ENCODE measurements at regions not wholly inside any gene's neighbourhood (a gene's known extent, or its start where the extent isn't known, plus 50 kb on each side); places are given as distances from the start of the nearest gene placed in this dataset.

DNA sequence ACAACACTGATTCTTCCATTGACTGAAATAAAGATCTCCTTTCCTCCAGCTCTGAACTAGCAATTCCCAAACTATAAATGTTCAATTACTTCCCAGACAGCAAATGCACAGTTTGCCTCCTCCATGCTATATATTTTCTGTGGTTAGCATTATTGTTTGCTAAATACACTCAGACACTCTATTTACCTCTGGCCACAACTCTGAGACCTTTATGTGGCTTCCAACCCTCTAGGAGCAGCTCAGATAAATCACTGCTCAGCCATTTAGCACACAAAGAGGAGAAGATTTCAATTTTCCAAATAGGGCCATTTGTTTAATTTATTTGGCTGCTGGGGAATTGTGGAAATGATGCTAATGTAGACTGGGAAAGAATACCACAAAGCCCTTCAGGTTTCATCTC, 202.0 kb downstream of the SPTSSA start:
- Histone ChIP-seq H3K27me3 (ENCODE audit: low read depth) (no peaks in the 10 kb centered on the region), H3K4me3 (no peak overlapping the region), H3K36me3 (replicated peaks) (no peaks in the 10 kb centered on the region), H3K9me3 (no peaks in the 10 kb centered on the region), H3K4me1 (peaks cover 8% of the 10 kb centered on the region; the same call in 1 of the 2 replicates)
- no peak for DNase-seq (ENCODE audit: low spot score in 2 of 2)
- in situ Hi-C loops (cut with MboI; ENCODE audit: low sequenced_read_pairs) = no loop called here

DNA sequence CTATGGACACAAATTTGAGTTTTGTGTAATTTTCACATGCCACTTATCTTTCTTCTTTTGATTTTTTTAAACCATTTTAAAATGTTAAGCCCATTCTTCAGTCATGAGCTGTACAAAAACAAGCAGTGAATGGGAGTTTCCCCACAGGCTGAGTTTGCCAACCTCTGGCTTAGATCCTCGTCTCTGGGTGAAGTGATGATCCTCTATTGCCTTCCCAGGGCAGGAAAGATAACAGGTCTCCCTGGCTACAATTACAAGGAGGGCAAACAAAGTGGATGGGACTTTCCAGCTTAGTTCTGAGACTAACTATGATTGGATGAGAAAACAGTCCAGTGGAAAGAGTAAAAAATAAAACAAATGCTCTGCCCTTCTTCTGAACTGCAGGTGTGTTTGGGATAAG, 203.7 kb downstream of the SPTSSA start:
- Histone ChIP-seq H3K4me1 (peaks cover 8% of the 10 kb centered on the region; the same call in 1 of the 2 replicates), H3K4me3 (no peak overlapping the region), H3K36me3 (replicated peaks) (no peaks in the 10 kb centered on the region), H3K27me3 (ENCODE audit: low read depth) (no peaks in the 10 kb centered on the region), H3K9me3 (no peaks in the 10 kb centered on the region)
- no peak for DNase-seq (ENCODE audit: low spot score in 2 of 2)
- in situ Hi-C loops (cut with MboI; ENCODE audit: low sequenced_read_pairs) = no loop called here

DNA sequence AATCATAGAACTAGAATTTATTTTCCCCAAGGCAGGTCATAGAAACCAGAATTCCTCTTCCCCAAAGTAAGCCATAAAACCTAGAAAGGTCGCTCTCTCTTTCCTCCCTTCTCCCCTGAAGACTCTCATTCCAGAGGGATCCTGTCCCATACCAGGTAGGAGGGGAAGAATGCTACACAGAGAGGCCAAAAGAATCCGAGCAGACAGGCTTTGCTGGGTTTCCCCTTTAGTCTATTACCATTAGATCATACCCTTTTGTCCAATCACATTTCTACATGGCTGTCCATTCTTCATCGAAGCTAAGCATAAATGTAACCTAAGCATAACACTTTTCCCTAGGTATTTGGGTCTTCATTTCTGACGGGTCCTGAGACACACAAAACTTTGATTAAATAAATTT, 204.5 kb downstream of the SPTSSA start:
- Histone ChIP-seq H3K9me3 (no peaks in the 10 kb centered on the region), H3K4me3 (no peak overlapping the region), H3K27me3 (ENCODE audit: low read depth) (no peaks in the 10 kb centered on the region), H3K4me1 (peaks cover 4% of the 10 kb centered on the region; the same call in 1 of the 2 replicates), H3K36me3 (replicated peaks) (no peaks in the 10 kb centered on the region)
- DNase-seq (ENCODE audit: low spot score in 2 of 2) = no peak
- in situ Hi-C loops (cut with MboI; ENCODE audit: low sequenced_read_pairs) = no loop called here

DNA sequence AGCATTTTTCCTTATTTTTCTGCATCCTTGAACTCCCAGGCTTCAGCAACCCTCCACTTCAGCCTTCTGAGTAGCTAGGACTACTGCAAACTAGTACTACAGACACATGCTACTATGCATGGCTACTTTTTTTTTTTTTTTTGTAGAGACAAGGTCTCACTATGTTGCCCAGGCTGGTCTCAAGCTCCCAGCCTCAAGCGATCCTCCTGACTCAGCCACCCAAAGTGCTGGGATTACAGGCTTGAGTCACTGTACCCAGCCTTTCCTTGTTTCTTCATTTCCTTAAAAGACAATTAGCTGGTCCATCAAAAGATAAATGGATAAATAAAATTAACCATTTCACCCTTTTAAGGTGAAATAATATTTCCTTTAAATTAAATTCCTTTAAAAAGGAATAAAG, 205.8 kb downstream of the SPTSSA start:
- Histone ChIP-seq H3K4me1 (no peaks in the 10 kb centered on the region), H3K4me3 (no peak overlapping the region), H3K9me3 (no peaks in the 10 kb centered on the region), H3K27me3 (ENCODE audit: low read depth) (no peaks in the 10 kb centered on the region), H3K36me3 (replicated peaks) (no peaks in the 10 kb centered on the region)
- in situ Hi-C loops (cut with MboI; ENCODE audit: low sequenced_read_pairs) = no loop called here
- no peak for DNase-seq (ENCODE audit: low spot score in 2 of 2)

DNA sequence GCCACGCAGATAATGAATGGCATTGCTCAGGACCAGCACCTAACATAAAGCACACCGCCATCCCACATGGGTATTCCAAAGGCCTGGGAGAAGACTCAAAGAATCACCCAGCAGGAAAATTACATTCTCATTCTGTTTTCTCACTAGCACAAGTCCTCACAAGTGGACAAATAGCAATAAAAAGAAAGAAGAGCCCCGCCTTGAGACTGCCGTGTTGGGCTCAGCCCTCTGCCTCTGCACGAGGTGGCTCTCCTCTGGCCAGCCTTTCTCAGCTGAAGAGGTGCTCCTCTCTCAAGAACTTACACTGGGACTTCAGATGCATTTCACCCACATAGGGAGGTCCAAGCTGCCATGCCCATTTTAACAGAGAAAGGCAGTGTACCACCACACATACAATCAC, 207.5 kb downstream of the SPTSSA start:
- peak; percentile 28 to 45 for DNase-seq (ENCODE audit: low spot score in 2 of 2)
- no peaks in the 10 kb centered on the region for H3K27me3 ChIP-seq (ENCODE audit: low read depth)
- in situ Hi-C loops (cut with MboI; ENCODE audit: low sequenced_read_pairs) = no loop called here

DNA sequence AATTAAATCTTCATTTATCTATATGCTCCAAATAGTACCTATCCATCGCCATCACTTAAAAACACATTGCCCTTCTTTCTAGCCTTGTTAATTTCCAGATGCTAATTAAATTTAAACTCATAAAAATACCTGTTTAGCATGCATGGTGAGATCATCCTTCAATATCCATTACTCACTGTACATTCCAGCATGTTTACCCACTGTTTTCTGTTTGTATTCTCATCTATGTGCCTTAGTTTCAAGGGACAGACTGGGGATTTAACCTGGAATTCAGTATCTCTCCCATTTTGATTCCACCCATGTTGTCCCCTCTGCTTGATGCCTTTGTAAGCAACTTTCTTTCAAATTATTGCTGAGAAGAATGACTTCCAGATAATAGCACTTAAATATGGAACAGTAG, 208.0 kb downstream of the SPTSSA start:
- Histone ChIP-seq H3K4me1 (no peaks in the 10 kb centered on the region), H3K27me3 (ENCODE audit: low read depth) (no peaks in the 10 kb centered on the region), H3K9me3 (no peaks in the 10 kb centered on the region), H3K36me3 (replicated peaks) (no peaks in the 10 kb centered on the region), H3K4me3 (no peak overlapping the region)
- no peak for DNase-seq (ENCODE audit: low spot score in 2 of 2)
- in situ Hi-C loops (cut with MboI; ENCODE audit: low sequenced_read_pairs) = no loop called here

More for the DNA sequence above, 207.5 kb downstream of the SPTSSA start:
- Histone ChIP-seq H3K9me3 (no peaks in the 10 kb centered on the region), H3K36me3 (replicated peaks) (no peaks in the 10 kb centered on the region), H3K4me3 (no peak overlapping the region), H3K4me1 (no peaks in the 10 kb centered on the region)

DNA sequence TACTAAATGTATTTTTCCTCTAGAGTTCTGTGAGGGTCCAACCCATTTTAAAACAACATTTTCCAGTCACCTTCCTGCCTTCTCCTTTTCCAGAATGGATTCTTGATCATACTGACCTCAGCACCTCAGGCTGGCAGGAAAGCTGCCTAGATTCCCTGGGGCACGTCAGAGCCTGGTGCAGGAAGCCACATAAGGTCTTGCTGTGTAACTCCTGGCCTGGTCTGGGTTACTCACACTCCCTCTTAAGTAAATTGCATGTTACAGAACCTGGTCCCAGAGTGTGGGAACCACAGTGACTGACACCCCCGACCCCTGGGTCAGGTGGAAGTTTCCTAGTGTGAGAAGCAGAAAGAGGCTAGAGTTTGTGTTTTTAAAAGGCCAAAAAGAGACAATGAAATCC, 209.8 kb downstream of the SPTSSA start:
- in situ Hi-C loops (cut with MboI; ENCODE audit: low sequenced_read_pairs) = no loop called here
- Histone ChIP-seq H3K36me3 (replicated peaks) (no peaks in the 10 kb centered on the region), H3K9me3 (no peaks in the 10 kb centered on the region), H3K27me3 (ENCODE audit: low read depth) (no peaks in the 10 kb centered on the region), H3K4me1 (no peaks in the 10 kb centered on the region), H3K4me3 (no peak overlapping the region)
- no peak for DNase-seq (ENCODE audit: low spot score in 2 of 2)

DNA sequence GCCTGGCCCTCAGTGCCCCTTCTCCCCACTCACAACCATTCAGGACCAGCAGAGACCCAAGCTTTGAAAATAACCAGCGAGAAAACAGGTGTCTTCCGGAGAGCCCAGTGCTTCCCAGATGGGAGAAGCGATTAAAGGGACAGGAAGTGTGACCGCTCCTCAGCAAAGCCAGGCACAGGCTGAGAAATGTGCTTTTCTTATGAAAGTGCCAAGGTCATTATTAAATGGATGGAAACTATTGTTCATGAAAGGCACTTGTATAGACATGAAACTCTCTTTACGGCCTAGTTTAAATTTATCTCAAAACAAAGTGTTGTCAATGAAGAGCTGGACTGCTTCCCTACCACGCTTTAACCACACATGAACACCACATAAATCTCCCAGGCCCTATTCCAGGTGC, 210.4 kb downstream of the SPTSSA start:
- in situ Hi-C loops (cut with MboI; ENCODE audit: low sequenced_read_pairs) = no loop called here

DNA sequence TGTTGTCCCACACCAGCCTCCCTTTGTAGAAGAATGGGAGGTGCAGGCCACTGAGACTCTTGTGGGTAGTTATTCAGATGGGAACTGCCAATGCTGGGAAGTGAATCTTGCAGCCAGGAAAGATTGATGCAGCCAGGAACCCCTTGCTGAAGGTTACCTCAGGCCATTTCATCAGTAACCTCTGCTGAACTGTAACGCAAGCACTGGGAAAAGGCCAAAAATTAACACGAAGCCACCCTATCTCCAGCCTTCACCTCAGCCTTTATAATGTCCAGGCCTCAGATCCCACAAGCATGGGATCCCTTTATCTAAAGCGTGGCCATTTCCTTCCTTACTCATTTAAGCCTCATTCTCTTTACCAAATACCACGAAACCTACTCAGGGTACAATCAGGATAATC, 211.1 kb downstream of the SPTSSA start:
- DNase-seq (ENCODE audit: low spot score in 2 of 2) = no peak
- Histone ChIP-seq H3K9me3 (no peaks in the 10 kb centered on the region), H3K4me1 (no peaks in the 10 kb centered on the region), H3K36me3 (replicated peaks) (no peaks in the 10 kb centered on the region), H3K4me3 (no peak overlapping the region), H3K27me3 (ENCODE audit: low read depth) (no peaks in the 10 kb centered on the region)
- in situ Hi-C loops (cut with MboI; ENCODE audit: low sequenced_read_pairs) = no loop called here

More for the DNA sequence above, 210.4 kb downstream of the SPTSSA start:
- H3K9me3 ChIP-seq = no peaks in the 10 kb centered on the region
- no peaks in the 10 kb centered on the region for H3K36me3 ChIP-seq (replicated peaks)
- H3K4me3 ChIP-seq = no peak overlapping the region
- DNase-seq (ENCODE audit: low spot score in 2 of 2) = no peak
- H3K27me3 ChIP-seq (ENCODE audit: low read depth) = no peaks in the 10 kb centered on the region
- no peaks in the 10 kb centered on the region for H3K4me1 ChIP-seq

DNA sequence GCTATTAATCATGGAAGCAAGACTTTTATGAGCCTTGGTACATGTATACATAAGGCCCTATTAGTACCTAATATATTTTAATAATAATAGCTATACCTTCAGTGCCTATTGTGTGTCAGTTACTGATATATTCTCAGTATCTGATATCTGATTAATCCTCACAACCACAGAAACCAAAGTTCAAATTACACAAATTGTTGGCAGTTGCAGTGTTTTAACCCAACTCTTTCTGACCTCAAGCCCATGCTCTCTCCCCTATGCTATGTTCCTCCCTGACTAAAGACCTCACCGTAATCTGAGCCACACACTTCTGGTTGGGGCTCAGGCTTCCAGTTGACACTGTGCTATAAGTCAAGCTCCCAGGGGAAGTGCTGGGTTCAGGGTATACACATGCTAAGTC, 214.4 kb downstream of the SPTSSA start:
- DNase-seq (ENCODE audit: low spot score in 2 of 2) = no peak
- no peak overlapping the region for H3K4me3 ChIP-seq
- in situ Hi-C loops (cut with MboI; ENCODE audit: low sequenced_read_pairs) = no loop called here
- peaks cover 9% of the 10 kb centered on the region for H3K4me1 ChIP-seq
- no peaks in the 10 kb centered on the region for H3K36me3 ChIP-seq (replicated peaks)
- H3K27me3 ChIP-seq (ENCODE audit: low read depth) = no peaks in the 10 kb centered on the region
- H3K9me3 ChIP-seq = no peaks in the 10 kb centered on the region

DNA sequence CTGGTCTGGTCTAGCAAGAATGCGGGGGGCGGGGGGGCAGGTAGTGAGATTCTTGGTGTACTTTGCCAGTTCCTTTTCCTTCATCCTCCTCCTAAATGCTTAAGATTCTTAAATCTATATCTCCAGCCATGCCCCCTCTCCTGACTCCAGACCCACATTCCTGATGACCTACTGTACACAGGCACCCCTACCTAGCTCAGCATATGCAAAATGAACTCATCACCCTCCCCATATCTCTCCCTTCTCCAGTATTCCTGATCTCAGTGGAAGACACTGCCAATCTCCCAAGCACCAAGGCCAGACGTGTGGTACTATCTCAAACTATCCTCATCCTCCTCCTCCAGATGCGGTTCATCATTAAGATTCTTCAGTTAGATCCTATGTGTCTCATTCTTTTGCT, 215.8 kb downstream of the SPTSSA start:
- Histone ChIP-seq H3K27me3 (ENCODE audit: low read depth) (no peaks in the 10 kb centered on the region), H3K4me1 (peaks cover 9% of the 10 kb centered on the region), H3K36me3 (replicated peaks) (no peaks in the 10 kb centered on the region), H3K9me3 (no peaks in the 10 kb centered on the region), H3K4me3 (no peak overlapping the region)
- no peak for DNase-seq (ENCODE audit: low spot score in 2 of 2)
- in situ Hi-C loops (cut with MboI; ENCODE audit: low sequenced_read_pairs) = no loop called here

DNA sequence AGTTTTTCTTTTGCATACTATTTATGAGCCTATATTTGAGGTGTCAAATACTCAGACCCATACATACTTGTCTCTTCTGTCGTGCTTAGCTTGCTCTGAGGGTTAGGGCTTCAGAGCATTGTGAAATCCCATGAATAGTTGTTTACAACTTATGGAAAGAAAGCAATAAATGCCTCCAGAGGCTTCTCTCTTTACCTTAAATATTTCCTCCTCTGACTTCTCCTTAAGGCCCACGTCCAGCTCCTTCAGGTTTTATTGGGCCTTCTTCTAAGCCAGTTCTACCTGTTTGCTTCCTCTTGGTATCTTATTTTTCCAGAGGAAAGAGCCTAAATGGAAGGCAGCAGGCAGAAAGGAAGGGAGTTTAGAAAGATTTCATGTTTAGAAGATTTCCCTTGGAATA, 218.6 kb downstream of the SPTSSA start:
- Histone ChIP-seq H3K4me3 (no peak overlapping the region), H3K9me3 (no peaks in the 10 kb centered on the region), H3K36me3 (replicated peaks) (no peaks in the 10 kb centered on the region), H3K27me3 (ENCODE audit: low read depth) (no peaks in the 10 kb centered on the region), H3K4me1 (peaks cover 9% of the 10 kb centered on the region)
- DNase-seq (ENCODE audit: low spot score in 2 of 2) = no peak
- in situ Hi-C loops (cut with MboI; ENCODE audit: low sequenced_read_pairs) = no loop called here

DNA sequence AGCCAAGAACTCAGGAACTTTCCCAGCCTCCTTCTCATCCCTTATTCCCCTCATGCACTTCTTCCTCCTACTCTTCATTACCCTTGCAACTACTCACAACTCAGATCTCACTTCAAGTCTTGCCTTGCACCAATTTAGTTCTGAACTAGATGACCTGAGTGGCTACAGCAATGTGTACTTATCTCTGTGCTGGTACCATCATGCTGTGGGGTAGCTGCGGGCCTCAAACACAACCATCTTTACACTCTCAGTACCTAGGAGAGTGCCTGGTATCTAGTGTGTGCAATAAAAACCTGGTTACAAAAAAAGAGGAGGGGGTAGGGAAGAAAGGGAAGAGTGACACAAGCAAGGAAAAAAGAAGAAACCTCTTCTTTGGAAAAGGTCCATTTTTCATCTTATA, 219.0 kb downstream of the SPTSSA start:
- no peak overlapping the region for H3K4me3 ChIP-seq
- no peaks in the 10 kb centered on the region for H3K9me3 ChIP-seq
- no peaks in the 10 kb centered on the region for H3K27me3 ChIP-seq (ENCODE audit: low read depth)
- in situ Hi-C loops (cut with MboI; ENCODE audit: low sequenced_read_pairs) = no loop called here
- no peak for DNase-seq (ENCODE audit: low spot score in 2 of 2)
- peaks cover 9% of the 10 kb centered on the region for H3K4me1 ChIP-seq
- no peaks in the 10 kb centered on the region for H3K36me3 ChIP-seq (replicated peaks)

DNA sequence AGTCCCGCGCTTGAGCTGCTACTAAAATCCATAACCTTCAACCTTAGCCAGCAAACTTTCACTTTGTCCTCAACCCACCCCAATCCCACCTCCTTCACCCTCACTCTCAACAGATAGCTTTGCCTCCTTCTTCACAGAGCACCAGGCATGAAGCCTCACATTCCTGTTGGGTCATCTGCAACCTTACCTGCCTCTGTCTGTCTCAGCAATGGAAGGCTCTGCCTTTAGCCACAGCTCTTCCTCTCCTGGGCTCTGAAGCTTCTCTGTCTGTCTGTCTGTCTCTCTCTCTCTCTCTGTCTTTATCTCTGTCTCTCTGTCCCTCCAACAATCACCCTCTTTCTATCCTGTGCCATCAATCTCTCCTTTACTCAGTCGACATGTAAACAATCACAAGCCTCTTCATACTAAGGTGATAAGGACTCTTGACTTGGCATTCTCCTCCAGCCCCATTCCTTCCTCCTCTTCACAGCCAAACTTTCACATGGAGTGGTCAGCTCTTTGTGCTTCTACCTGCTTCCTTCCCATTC, 220.8 kb downstream of the SPTSSA start:
- peaks cover 20% of the 10 kb centered on the region for H3K4me1 ChIP-seq
- no peak overlapping the region for H3K4me3 ChIP-seq
- in situ Hi-C loops (cut with MboI; ENCODE audit: low sequenced_read_pairs) = no loop called here

DNA sequence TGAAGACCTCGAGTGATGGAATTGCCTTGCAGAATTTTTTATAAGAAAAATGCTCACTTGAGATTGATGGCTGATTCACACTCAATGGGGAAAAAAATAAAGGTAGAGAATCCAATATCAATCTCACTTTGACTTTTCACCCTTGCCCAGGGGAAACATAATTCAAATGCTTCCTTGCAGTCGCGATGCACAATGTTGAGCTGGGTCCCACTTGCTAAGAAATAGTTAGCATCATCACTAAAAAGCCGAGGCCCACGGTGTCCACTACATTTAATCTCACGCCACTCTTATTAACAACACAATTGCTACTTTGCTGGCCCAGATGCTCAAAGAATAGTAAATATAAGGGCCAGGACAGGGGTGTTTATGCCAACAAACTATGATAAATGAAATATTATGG, 223.4 kb downstream of the SPTSSA start:
- no peaks in the 10 kb centered on the region for H3K9me3 ChIP-seq
- H3K36me3 ChIP-seq (replicated peaks) = no peaks in the 10 kb centered on the region
- H3K4me1 ChIP-seq = peaks cover 12% of the 10 kb centered on the region
- DNase-seq (ENCODE audit: low spot score in 2 of 2) = no peak
- H3K27me3 ChIP-seq (ENCODE audit: low read depth) = no peaks in the 10 kb centered on the region
- in situ Hi-C loops (cut with MboI; ENCODE audit: low sequenced_read_pairs) = loop anchor here (10.0 kb wide), 1 partner anchor 394 kb away; no protein-coding TSS in a partner anchor
- no peak overlapping the region for H3K4me3 ChIP-seq

More for the DNA sequence above, 220.8 kb downstream of the SPTSSA start:
- H3K9me3 ChIP-seq = no peaks in the 10 kb centered on the region
- no peak for DNase-seq (ENCODE audit: low spot score in 2 of 2)
- H3K36me3 ChIP-seq (replicated peaks) = no peaks in the 10 kb centered on the region
- no peaks in the 10 kb centered on the region for H3K27me3 ChIP-seq (ENCODE audit: low read depth)

All from HAP-1 (cell line).